OCI-LY7 (cell line): ENCODE measurements at regions not wholly inside any gene's neighbourhood (a gene's known extent, or its start where the extent isn't known, plus 50 kb on each side); places are given as distances from the start of the nearest gene placed in this dataset.

Experiments used
- BruUV-seq: library from RNA; stranded (reverse); fragments of 400-500 nt; replicated peaks from 2 replicates; lab custom pipeline; 2021; lab: Mats Ljungman, UMichigan
- CTCF ChIA-PET: fragments of 300-600 bp; sonication (Branson Sonifier 250); formaldehyde crosslinking; loops from one replicate; lab custom pipeline; 2022; ENCODE audit warnings: antibody characterized with exemption; ENCODE audit not compliant: unreplicated experiment; lab: Charles Lee
- POLR2A ChIA-PET: fragments of 300-600 bp; sonication (Branson Sonifier 250); formaldehyde crosslinking; loops from one replicate; lab custom pipeline; 2022; ENCODE audit warnings: antibody characterized with exemption; lab: Charles Lee
- DNase-seq: peaks from one replicate; pipeline ENCODE4 v3.0.0-alpha.2; 2015; ENCODE audit warnings: low spot score
- H2AFZ ChIP-seq: fragments of 200-600 bp; sonication (generic), shearing (Covaris generic); 2 replicates; pipeline ENCODE4 v1.6.1; 2014; ENCODE audit warnings: mild to moderate bottlenecking, antibody characterized with exemption, low read length, moderate library complexity
- H3K27ac ChIP-seq: fragments of 200-600 bp; sonication (generic); 2 replicates; pipeline ENCODE4 v1.5.1; 2014; ENCODE audit warnings: mixed run types, low read depth, mild to moderate bottlenecking, moderate library complexity, low read length, inconsistent platforms; ENCODE audit not compliant: poor library complexity, severe bottlenecking
- H3K36me3 ChIP-seq: fragments of 200-600 bp; sonication (generic); 2 replicates; pipeline ENCODE4 v1.6.1; 2014; ENCODE audit warnings: mild to moderate bottlenecking, antibody characterized with exemption, low read length, moderate library complexity, mixed read lengths; ENCODE audit not compliant: insufficient read depth
- H3K4me1 ChIP-seq: fragments of 200-600 bp; sonication (generic); 2 replicates; pipeline ENCODE4 v1.5.1; 2014; ENCODE audit warnings: mild to moderate bottlenecking, low read length; ENCODE audit not compliant: insufficient read depth, poor library complexity, severe bottlenecking
- H3K4me2 ChIP-seq: fragments of 200-600 bp; sonication (generic); 2 replicates; pipeline ENCODE4 v1.6.1; 2014; ENCODE audit warnings: mild to moderate bottlenecking, low read length
- H3K4me3 ChIP-seq: fragments of 200-600 bp; sonication (generic); 2 replicates; pipeline ENCODE4 v1.5.1; 2014; ENCODE audit warnings: mild to moderate bottlenecking, low read depth, low read length; ENCODE audit not compliant: poor library complexity, severe bottlenecking
- H3K79me2 ChIP-seq: fragments of 200-600 bp; sonication (generic); 2 replicates; pipeline ENCODE4 v1.6.1; 2016; ENCODE audit warnings: low read depth, mild to moderate bottlenecking, low read length, moderate library complexity, mixed read lengths; ENCODE audit not compliant: insufficient read depth
- H3K9me2 ChIP-seq: fragments of 200-600 bp; sonication (generic); 2 replicates; pipeline ENCODE4 v1.6.1; 2016; ENCODE audit warnings: mild to moderate bottlenecking, low read length, mixed read lengths; ENCODE audit not compliant: insufficient read depth
- H3K9me3 ChIP-seq: fragments of 200-600 bp; sonication (generic); 2 replicates; pipeline ENCODE4 v1.6.1; 2014; ENCODE audit warnings: mild to moderate bottlenecking, mixed run types, low read length, mixed read lengths
- H4K20me1 ChIP-seq: fragments of 200-600 bp; sonication (generic); 2 replicates; pipeline ENCODE4 v1.6.1; 2014; ENCODE audit warnings: mild to moderate bottlenecking, antibody characterized with exemption, low read length, moderate library complexity, mixed read lengths; ENCODE audit not compliant: insufficient read depth
- EZH2phosphoT487 ChIP-seq: fragments of 200-600 bp; sonication (generic); IDR thresholded peaks from 2 replicates; pipeline ENCODE4 v1.6.1; 2018; ENCODE audit warnings: low read depth, borderline replicate concordance, mild to moderate bottlenecking, mixed run types, antibody characterized with exemption, low read length, moderate library complexity, mixed read lengths
- intact Hi-C: fragments of 100-400 bp; cut with micrococcal nuclease; formaldehyde crosslinking; loops from one replicate; pipeline ENCODE4 v1.10.0; 2022; ENCODE audit not compliant: unreplicated experiment
- TF ChIP-seq, protein P1 (sequence below): fragments of 200-600 bp; sonication (generic); conservative IDR thresholded peaks from 2 replicates; pipeline ENCODE4 v1.5.1; 2014; ENCODE audit warnings: mild to moderate bottlenecking, antibody characterized with exemption, low read length, moderate library complexity, mixed read lengths

DNA sequence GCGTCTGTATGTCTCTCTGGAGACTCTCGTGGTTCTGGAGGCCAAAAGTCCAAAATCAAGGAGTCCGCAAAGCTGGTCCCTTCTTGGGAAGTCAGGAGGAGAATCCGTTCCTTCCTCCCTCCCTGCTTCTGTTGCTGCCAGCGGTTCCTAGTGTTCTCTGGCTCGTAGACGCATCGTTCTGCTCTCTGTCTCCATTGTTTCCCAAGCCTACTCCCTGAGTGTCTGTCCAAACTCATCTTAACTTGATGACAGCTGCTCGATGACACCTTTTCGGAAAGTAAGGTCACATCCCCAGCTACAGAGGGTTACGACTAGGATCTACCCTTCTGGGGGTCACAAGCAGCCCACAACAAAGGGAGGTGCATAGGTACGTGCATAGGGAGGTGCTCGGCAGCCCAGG is 80.7 kb upstream of the FOXF1 start:
- ChIA-PET CTCF (no interaction called here), POLR2A (no interaction called here)
- Histone ChIP-seq H3K9me2 (no peaks in the 10 kb centered on the region), H3K4me3 (no peak overlapping the region), H3K4me1 (no peaks in the 10 kb centered on the region), H3K27ac (no peak overlapping the region), H3K79me2 (no peaks in the 10 kb centered on the region), H2AFZ (no peak overlapping the region), H4K20me1 (no peaks in the 10 kb centered on the region), H3K4me2 (no peak overlapping the region), H3K36me3 (no peaks in the 10 kb centered on the region), H3K9me3 (no peaks in the 10 kb centered on the region)
- no peak for TF ChIP-seq EZH2phosphoT487
- TF ChIP-seq, protein P1, sequence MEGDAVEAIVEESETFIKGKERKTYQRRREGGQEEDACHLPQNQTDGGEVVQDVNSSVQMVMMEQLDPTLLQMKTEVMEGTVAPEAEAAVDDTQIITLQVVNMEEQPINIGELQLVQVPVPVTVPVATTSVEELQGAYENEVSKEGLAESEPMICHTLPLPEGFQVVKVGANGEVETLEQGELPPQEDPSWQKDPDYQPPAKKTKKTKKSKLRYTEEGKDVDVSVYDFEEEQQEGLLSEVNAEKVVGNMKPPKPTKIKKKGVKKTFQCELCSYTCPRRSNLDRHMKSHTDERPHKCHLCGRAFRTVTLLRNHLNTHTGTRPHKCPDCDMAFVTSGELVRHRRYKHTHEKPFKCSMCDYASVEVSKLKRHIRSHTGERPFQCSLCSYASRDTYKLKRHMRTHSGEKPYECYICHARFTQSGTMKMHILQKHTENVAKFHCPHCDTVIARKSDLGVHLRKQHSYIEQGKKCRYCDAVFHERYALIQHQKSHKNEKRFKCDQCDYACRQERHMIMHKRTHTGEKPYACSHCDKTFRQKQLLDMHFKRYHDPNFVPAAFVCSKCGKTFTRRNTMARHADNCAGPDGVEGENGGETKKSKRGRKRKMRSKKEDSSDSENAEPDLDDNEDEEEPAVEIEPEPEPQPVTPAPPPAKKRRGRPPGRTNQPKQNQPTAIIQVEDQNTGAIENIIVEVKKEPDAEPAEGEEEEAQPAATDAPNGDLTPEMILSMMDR = no peak
- intact Hi-C loops = no loop called here
- DNase-seq = no peak
- BruUV-seq = no TSS peak

DNA sequence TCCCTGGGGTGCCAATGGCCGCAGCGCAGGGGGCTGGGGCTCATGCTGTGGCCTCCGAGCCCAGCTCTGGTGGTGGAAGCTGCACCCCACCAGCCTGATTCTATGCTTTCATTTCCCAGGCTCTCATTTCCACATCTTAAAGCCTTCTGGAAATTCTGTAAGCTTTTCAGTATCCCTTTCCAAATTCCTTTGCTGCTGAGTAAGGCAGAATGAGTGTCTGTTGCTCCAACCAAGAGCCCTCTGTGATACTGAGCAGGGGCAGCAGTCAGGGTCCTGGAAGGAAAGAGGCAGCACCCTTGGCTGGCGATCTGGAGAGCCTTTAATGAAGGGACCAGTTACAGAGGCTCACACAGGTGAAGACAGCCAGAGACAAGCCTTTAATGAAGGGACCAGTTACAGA is 79.5 kb upstream of the FOXF1 start:
- Histone ChIP-seq H3K4me1 (no peaks in the 10 kb centered on the region), H3K79me2 (no peaks in the 10 kb centered on the region), H3K27ac (no peak overlapping the region), H2AFZ (no peak overlapping the region), H3K36me3 (no peaks in the 10 kb centered on the region), H4K20me1 (no peaks in the 10 kb centered on the region), H3K9me2 (no peaks in the 10 kb centered on the region), H3K4me2 (no peak overlapping the region), H3K9me3 (no peaks in the 10 kb centered on the region), H3K4me3 (no peak overlapping the region)
- no peak for DNase-seq
- ChIA-PET POLR2A (no interaction called here), CTCF (no interaction called here)
- intact Hi-C loops = no loop called here
- TF ChIP-seq, protein P1 = no peak
- no peak for TF ChIP-seq EZH2phosphoT487
- no TSS peak for BruUV-seq

DNA sequence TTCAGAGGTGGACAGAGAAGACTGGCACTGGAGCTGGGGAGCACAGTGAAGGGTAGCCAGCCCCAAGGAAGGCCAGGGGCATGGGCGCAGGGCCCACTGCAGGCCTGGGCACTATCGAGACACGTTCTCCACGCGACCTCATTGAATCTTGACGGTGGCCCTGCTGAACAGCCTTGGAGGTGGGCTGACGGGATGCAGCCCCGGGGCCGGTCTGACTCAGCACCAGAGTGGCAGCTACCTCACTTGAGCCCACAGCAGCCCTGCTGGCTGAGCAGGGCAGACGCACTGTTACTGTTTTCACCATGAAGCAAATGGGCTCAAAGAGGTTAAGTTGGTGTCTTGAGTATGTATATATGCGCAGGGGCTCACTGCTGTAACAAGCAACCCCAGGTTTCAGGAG is 78.8 kb upstream of the FOXF1 start:
- TF ChIP-seq, protein P1 = no peak
- TF ChIP-seq EZH2phosphoT487 = no peak
- Histone ChIP-seq H3K79me2 (no peaks in the 10 kb centered on the region), H3K4me2 (no peak overlapping the region), H4K20me1 (no peaks in the 10 kb centered on the region), H3K4me1 (no peaks in the 10 kb centered on the region), H3K27ac (no peak overlapping the region), H3K36me3 (no peaks in the 10 kb centered on the region), H3K9me3 (no peaks in the 10 kb centered on the region), H3K4me3 (no peak overlapping the region), H2AFZ (no peak overlapping the region), H3K9me2 (no peaks in the 10 kb centered on the region)
- ChIA-PET POLR2A (no interaction called here), CTCF (no interaction called here)
- no peak for DNase-seq
- intact Hi-C loops = no loop called here
- BruUV-seq = no TSS peak
